ENCODE measurements at regions not wholly inside any gene's neighbourhood (a gene's known extent, or its start where the extent isn't known, plus 50 kb on each side); places are given as distances from the start of the nearest gene placed in this dataset.
A peak's percentile ranks its signal among the peaks of the same experiment; 100 is the strongest.
"Not testable (repeated sequence)": the region's sequence is repeated elsewhere in the genome, so short reads cannot be mapped to it uniquely, and the experiment has no call there.

GRCh38 chr14:49946320-49947141, 53.6 kb downstream of the ARF6 start:
- DNase-seq (ENCODE audit: low spot score), result peak; percentile 81

GRCh38 chr14:49947506-49947905, 54.6 kb downstream of the ARF6 start:
- no peak for DNase-seq (ENCODE audit: low spot score)

DNA sequence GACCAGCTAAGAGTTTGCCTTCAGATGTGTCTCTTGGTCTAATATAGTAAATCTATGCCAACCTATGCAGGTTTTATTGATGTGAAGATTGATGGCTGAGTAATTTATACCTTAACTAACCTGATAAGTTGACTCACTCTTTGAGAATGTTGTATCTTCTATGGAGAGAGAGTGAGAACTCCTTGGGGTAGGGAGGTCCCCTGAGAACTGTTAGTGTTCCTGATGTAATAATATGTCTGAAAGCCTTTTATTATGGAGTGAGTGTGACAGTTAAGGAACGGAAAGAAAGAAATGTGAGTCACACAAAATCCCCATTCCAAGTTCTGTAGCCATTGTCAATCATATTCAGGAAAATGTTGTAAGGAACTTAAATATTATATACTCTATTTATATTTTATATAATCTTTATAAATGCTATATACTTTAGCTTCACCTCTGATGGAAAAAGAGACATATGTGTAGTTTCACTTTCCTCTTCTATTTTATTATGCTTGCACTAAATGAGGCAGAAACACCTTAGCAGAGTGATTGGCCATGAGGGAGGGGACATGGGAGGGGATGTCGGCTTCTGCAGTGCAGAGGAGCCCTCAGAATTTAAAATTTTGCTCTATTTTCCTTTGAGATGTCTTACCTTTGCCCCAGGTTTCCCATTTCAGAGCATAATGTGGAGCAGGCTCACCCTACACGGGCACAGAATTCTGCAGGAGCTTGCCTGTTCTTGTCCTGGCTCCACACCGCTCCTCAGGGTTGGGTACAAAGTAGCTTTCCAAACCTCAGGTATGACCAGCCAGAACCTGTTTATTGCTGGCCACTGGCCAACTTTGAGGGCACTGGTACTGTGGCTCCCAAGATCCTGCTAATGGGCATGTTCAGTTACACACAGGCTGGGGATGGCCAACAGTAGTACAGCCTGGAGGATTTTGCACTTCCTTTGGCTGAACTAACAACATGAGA, 57.7 kb downstream of the ARF6 start:
- DNase-seq (ENCODE audit: low spot score), result no peak

DNA sequence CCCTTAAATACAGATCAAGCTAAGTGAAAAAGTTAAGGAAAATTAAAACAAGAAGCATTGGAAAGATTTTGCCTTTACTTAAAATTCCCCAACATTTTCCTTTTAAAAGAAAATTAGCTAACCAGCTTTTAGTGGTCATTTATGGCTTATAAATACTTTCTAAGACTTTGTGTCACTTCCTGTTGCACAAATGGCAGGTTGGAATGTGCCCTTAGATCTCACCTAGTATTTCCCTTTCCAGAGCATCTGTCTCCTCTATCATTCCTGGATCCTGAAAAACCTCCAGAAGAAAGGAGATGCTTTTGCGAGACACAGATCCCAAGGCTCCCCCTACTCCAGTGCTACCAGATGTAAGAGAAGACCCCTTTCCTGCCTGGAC, 58.3 kb downstream of the ARF6 start:
- DNase-seq (ENCODE audit: low spot score), result no peak

DNA sequence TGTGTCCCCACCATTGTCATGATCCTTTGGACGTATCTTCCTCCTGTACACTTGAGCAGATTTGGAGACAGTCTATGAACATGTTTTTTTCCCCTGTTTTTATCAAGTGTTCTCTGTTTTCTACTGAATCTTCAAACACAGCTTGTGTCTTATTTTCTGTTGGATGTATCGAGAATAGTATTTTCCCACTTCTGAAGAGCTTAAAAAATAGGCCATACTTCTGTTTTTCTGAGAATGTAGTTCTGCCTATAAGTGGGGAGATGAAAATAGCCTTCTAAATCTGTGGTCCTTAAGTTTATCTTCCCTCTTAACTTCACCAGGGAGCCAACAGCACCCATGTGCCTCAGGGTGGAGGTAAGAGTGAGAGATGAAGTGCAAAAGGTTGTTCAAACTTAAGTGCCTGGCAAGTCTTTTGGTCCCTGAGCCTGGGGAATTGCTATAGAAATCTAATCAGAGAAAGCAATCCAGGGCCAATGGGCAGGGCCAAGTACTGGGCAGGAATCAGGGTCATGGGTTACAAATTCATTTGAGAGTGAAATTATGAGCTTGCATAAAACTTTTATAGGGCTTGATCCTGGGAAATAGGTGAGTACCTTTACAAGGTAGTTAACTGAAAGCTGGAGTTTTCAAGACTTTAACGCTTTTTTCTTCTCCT, 58.9 kb downstream of the ARF6 start:
- DNase-seq (ENCODE audit: low spot score), result no peak

GRCh38 chr14:49953196-49953595, 60.3 kb downstream of the ARF6 start:
- DNase-seq (ENCODE audit: low spot score), result no peak

DNA sequence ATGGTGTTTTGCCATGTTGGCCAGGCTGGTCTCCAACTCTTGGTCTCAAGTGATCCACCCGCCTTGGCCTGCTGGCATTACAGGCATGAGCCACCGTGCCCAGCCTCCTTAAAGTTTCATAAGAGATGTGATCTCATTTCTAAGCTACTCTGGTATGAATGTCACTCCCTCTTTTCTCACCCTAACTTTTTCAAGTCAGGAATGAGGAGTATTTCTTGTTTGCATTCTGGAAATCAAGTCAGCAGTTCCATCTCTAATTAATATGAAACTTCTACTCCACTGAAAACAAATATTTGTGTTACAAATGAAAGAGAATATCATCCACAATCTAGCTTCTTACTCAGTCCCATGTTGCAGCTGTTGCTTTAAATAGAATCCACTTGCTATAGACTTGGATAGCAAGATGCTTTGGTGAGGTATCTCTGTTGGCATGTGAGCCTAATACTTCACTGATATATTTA, 61.3 kb downstream of the ARF6 start:
- peak; percentile 57 for DNase-seq (ENCODE audit: low spot score)

- no peak for DNase-seq (ENCODE audit: low spot score)
Observed at GRCh38 chr14:49955024-49955423, 62.1 kb downstream of the ARF6 start.

DNA sequence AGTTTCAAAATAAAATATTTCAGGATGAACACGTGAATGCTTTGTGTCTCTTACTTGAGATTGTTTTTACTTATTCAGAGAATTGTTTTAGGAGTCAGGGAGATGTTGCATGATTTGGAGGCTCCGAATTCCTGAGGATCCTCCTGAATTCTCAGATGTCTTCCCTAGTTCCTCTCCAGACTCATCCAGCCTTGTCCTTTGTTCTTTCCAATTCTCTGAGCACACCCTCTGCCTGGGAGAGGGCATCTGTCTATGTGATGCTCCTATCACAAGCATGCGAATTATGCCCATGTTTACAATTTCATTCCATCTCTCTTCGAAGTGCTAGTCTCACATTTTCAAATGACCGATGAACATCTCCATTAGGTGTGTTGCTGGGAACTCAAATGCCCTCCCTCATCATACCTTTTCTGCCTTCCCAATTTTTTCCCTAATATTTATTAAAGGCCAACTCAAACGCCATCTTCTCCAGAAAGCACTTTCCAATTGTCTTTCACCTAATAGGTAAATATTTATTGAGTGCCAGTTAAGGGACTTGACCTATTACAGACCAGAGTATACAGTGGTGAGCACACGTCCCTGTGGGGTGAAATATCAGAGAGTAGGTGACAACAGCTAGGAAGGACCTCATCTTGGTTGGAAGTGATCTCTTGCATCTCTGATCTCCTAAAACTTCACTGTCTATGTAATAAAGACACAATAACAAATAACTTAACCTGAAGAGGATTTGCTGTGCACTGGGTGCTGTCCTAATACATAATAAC, 64.4 kb downstream of the ARF6 start:
- DNase-seq (ENCODE audit: low spot score), result no peak

- DNase-seq (ENCODE audit: low spot score), result no peak
Observed at GRCh38 chr14:49959822-49960408, 67.0 kb downstream of the ARF6 start.

DNA sequence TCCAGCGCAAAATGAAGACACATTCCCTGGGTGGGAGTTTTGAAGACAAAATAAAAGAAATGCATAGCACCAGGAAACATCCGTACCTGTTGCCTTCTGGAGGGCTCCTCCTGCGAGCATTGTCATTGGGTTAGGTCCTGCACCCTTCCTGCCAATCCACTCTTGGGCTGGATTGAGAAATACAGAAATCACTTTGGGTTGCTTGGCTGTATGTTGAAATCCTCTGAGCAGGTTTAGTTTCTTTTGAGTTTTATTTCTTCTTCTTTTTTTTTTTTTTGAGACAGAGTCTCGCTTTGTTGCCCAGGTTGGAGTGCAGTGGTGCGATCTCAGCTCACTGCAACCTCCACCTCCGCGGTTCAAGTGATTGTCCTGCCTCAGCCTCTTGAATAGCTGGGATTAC, 67.6 kb downstream of the ARF6 start:
- no peak for DNase-seq (ENCODE audit: low spot score)

DNA sequence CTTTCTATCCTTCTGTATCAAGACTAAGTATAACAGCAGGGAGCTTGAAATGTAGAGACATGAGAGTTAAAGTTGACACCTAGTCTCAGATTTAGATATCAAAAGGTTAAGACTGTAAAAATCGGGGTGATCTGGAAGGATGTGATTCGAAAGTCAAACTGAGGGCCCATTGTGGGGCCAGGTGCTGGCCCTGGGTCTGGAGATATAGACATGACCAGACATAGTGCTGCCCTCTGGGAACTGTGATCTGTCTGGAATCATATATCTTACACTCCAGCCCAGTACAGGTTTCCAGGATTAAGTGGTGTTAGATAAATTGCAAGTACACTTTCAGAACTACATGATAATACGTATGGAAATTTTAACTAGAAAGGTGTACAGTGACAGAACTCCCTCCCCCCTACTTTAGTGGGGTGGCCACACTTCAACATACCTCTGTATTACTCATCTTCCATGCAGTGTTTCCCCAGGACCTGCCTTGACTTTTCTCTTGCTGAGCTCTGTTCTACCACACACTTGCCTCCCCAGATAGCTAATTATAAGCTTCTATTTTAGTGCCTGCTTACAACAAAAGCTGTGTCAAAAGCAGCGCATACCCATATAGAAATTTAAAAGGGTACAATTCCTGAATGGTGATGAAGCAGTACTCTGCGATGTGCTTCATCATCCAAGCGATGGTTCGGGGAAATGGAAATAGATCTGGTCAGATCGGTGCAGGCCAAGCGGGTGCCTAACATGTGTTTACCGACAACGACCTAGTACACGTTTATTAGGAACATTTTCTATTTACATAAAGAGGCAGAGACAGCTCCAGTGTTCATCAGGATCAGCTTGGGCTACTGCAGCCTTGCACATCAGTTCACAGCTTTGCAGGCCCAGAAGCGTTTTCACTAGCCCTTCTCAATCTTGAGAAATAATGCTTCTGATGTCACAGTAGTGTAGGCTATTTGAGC, 68.7 kb downstream of the ARF6 start:
- DNase-seq (ENCODE audit: low spot score), result no peak

GRCh38 chr14:49962621-49963020, 69.7 kb downstream of the ARF6 start:
- DNase-seq (ENCODE audit: low spot score), result no peak

- not testable (repeated sequence) for DNase-seq (ENCODE audit: low spot score)
Observed at GRCh38 chr14:49965068-49965651, 72.3 kb downstream of the ARF6 start.

DNA sequence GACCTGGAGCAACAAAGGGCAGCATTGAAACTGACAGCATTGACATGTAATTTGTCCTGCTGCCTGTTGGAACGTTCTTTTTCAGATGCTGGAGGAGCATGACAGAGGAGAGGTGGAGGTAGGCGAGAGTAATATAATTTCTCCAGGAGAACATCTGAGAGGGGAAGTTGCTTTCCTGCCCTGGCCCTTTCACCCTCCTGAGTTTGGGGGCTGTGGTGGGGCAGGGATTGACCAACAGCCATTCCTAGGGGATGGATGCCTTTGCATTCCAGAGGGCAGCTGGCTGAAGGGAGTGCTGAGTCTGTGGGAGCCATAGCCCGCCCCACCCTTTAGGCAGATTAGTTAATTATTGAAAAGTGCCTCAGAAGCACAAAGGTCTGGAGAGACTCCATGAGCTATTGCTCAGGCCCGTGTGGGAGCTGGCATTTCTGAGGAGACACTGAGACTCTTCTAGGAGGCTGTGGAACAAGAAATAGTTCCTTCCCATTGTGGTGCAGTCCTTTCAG, 73.5 kb downstream of the ARF6 start:
- DNase-seq (ENCODE audit: low spot score), result peak; percentile 35

DNA sequence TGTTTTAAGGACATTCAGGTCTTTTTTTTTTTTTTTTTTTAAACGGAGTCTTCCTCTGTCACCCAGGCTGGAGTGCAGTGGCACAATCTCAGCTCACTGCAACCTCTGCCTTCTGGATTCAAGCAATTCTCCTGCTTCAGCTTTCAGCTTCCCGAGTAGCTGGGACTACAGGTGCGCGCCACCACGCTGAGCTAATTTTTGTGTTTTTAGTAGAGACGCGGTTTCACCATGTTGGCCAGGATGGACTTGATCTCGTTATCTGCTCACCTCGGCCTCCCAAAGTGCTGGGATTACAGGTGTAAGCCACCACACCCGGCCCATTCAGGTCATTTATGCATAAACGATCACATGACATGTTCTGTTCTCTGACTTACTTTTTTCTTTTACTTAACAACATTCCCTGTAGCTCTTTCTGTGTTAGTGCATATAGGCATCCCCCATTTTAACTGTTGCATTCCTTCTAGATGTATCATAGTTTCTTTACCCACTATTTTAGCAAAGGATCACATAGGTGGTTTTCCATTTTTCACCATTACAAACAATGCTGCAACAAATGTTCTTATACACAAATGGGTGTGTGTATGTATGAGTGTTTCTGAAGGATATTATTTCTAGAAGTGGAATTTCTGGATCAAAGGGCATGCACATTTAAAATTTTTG, 74.2 kb downstream of the ARF6 start:
- DNase-seq (ENCODE audit: low spot score), result no peak

DNA sequence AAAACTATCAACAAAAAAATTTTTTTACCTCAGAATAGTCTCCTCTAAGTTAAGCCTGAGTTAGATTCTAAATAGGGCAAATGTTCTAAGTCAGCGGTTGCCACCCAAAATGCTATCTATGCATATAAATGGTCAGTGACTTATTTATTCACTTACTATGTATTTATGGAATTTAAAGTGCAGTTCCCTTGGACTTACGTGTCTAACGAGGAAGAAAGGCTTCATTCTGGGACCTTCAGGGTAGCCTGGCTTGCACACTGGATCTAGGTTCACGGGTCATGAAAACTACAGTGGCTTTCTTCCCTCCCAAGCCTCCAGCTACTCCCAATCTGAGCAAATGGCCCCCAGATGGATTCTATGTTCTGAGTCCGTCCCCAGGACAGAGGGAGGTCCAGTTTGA, 77.1 kb downstream of the ARF6 start:
- no peak for DNase-seq (ENCODE audit: low spot score)

- no peak for DNase-seq (ENCODE audit: low spot score)
Observed at GRCh38 chr14:49970474-49971147, 77.7 kb downstream of the ARF6 start.
